ENCODE measurements at regions not wholly inside any gene's neighbourhood (a gene's known extent, or its start where the extent isn't known, plus 50 kb on each side); places are given as distances from the start of the nearest gene placed in this dataset.

- Histone ChIP-seq H3K9me3 (ENCODE audit: insufficient read depth, low read depth) (peaks cover 5% of the 10 kb centered on the region; the same call in 1 of the 2 replicates), H4K20me1 (ENCODE audit: insufficient read depth) (no peaks in the 10 kb centered on the region), H3K9me2 (ENCODE audit: insufficient read depth) (peaks cover 5% of the 10 kb centered on the region; the same call in 1 of the 2 replicates), H3K27ac (no peak overlapping the region), H3K4me2 (no peak overlapping the region), H3K4me3 (no peak overlapping the region), H3F3A (ENCODE audit: insufficient read depth, low read depth) (no peaks in the 10 kb centered on the region), H2AFZ (no peak overlapping the region), H3K27me3 (ENCODE audit: insufficient read depth, low read depth) (no peaks in the 10 kb centered on the region), H3K4me1 (replicated peaks; ENCODE audit: insufficient read depth) (no peaks in the 10 kb centered on the region), H3K79me2 (ENCODE audit: low read depth) (no peaks in the 10 kb centered on the region), H3K36me3 (ENCODE audit: low read depth) (no peaks in the 10 kb centered on the region)
- BruUV-seq (replicated peaks) = no TSS peak
- ChIA-PET POLR2A (ENCODE audit: unreplicated experiment) (no interaction called here), CTCF (no interaction called here)
- no peak for DNase-seq
- TF ChIP-seq EZH2 (IDR thresholded peaks at IDR 0.05; ENCODE audit: low read depth) (no peak), CTCF (conservative IDR thresholded peaks at IDR 0.05) (no peak)
- intact Hi-C loops (cut with micrococcal nuclease; ENCODE audit: unreplicated experiment) = no loop called here
Observed at GRCh38 chr2:199144036-199144435, 313.7 kb downstream of the SATB2 start.

GRCh38 chr2:199136681-199137080, 321.1 kb downstream of the SATB2 start:
- TF ChIP-seq EZH2 (IDR thresholded peaks at IDR 0.05; ENCODE audit: low read depth) = no peak
- TF ChIP-seq CTCF (conservative IDR thresholded peaks at IDR 0.05) = no peak
- Histone ChIP-seq H3K4me1 (replicated peaks; ENCODE audit: insufficient read depth) (no peaks in the 10 kb centered on the region), H3K79me2 (ENCODE audit: low read depth) (no peaks in the 10 kb centered on the region), H4K20me1 (ENCODE audit: insufficient read depth) (no peaks in the 10 kb centered on the region), H3K36me3 (ENCODE audit: low read depth) (no peaks in the 10 kb centered on the region), H3K4me2 (no peak overlapping the region), H3K4me3 (no peak overlapping the region), H3K9me3 (ENCODE audit: insufficient read depth, low read depth) (no peaks in the 10 kb centered on the region), H3K27ac (no peak overlapping the region), H3K27me3 (ENCODE audit: insufficient read depth, low read depth) (no peaks in the 10 kb centered on the region), H2AFZ (no peak overlapping the region), H3K9me2 (ENCODE audit: insufficient read depth) (no peaks in the 10 kb centered on the region), H3F3A (ENCODE audit: insufficient read depth, low read depth) (no peaks in the 10 kb centered on the region)
- peak in 1 of 2 experiments; percentile 5 for DNase-seq
- ChIA-PET CTCF (no interaction called here), POLR2A (ENCODE audit: unreplicated experiment) (no interaction called here)
- intact Hi-C loops (cut with micrococcal nuclease; ENCODE audit: unreplicated experiment) = no loop called here
- no TSS peak for BruUV-seq (replicated peaks)

GRCh38 chr2:199136242-199136641, 321.5 kb downstream of the SATB2 start:
- Histone ChIP-seq H3K9me3 (ENCODE audit: insufficient read depth, low read depth) (no peaks in the 10 kb centered on the region), H4K20me1 (ENCODE audit: insufficient read depth) (no peaks in the 10 kb centered on the region), H3K27me3 (ENCODE audit: insufficient read depth, low read depth) (no peaks in the 10 kb centered on the region), H3K9me2 (ENCODE audit: insufficient read depth) (no peaks in the 10 kb centered on the region), H3K79me2 (ENCODE audit: low read depth) (no peaks in the 10 kb centered on the region), H3K4me1 (replicated peaks; ENCODE audit: insufficient read depth) (no peaks in the 10 kb centered on the region), H2AFZ (no peak overlapping the region), H3K36me3 (ENCODE audit: low read depth) (no peaks in the 10 kb centered on the region), H3K27ac (no peak overlapping the region), H3K4me3 (no peak overlapping the region), H3K4me2 (no peak overlapping the region), H3F3A (ENCODE audit: insufficient read depth, low read depth) (no peaks in the 10 kb centered on the region)
- BruUV-seq (replicated peaks) = no TSS peak
- intact Hi-C loops (cut with micrococcal nuclease; ENCODE audit: unreplicated experiment) = no loop called here
- DNase-seq = no peak
- TF ChIP-seq CTCF (conservative IDR thresholded peaks at IDR 0.05) (no peak), EZH2 (IDR thresholded peaks at IDR 0.05; ENCODE audit: low read depth) (no peak)
- POLR2A ChIA-PET (ENCODE audit: unreplicated experiment) = no interaction called here
- CTCF ChIA-PET = no interaction called here

All from PC-9 (cell line).